ENCODE measurements at regions not wholly inside any gene's neighbourhood (a gene's known extent, or its start where the extent isn't known, plus 50 kb on each side); places are given as distances from the start of the nearest gene placed in this dataset.
"Not testable (repeated sequence)": the region's sequence is repeated elsewhere in the genome, so short reads cannot be mapped to it uniquely, and the experiment has no call there.

GRCh38 chr12:124218650-124219049 lies 76.2 kb upstream of the RFLNA start:
- DNase-seq (ENCODE audit: low read depth), result not testable (repeated sequence)

- DNase-seq (ENCODE audit: low read depth), result no peak
Observed at GRCh38 chr12:124222368-124223245, 72.3 kb upstream of the RFLNA start.

DNA sequence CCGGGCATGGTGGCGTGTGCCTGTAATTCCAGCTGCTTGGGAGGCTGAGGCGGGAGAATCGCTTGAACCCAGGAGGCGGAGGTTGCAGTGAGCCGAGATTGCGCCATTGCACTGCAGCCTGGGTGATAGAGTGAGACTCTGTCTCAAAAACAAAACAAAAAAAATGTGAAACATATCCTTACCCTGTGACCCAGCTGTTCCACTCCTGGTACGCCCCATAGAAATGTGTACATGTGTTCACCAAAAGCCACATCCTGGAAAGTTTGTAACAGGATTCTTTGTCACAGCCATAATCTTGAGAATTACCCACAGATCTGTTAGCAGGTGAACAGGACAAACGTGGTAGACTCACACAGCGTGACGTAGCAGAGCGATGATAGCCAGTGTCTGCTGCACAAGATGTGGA lies 71.2 kb upstream of the RFLNA start:
- peak; percentile 3 for DNase-seq (ENCODE audit: low read depth)

DNA sequence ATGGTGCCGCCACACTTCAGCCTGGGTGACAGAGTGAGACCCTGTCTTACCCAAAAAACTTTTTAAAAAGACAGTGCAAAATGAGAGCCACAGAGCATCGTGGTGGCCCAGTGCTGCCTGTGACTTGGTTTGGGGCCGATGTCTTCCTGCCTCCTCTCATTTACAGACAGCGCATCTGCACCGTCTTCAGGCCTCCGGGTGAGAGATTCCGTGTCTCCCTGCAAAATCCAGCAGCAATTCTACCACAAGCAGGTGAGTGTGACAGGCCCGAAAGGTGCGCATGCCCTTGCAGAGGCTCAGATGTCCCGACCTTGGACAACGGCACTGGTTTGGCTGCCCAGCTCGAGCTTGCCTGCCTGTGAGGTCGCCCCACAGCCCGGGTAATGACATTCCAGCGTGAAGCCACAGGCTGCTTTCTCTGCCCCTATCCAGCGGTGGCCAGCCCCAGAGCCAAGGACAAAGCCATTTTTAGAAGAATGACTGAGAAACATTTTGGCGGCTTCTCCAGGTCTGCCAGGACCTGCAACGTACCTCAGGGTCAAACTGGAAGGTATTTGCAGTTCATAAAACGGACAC lies 70.3 kb upstream of the RFLNA start:
- no peak for DNase-seq (ENCODE audit: low read depth)

DNA sequence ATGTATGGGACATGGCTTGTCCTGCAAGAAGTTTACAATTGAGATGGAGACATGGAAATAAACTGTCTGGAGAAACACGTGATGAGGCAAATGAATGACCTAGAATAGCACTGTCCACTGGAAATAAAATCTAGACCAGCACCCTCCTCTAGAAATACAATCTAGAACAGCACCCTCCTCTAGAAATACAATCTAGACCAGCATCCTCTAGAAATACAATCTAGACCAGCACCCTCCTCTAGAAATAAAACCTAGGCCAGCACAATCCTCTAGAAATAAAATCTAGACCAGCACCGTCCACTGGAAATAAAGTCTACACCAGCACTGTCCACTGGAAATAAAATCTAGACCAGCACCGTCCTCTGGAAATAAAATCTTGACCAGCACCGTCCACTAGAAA lies 69.2 kb upstream of the RFLNA start:
- no peak for DNase-seq (ENCODE audit: low read depth)

GRCh38 chr12:124227951-124228711 lies 66.8 kb upstream of the RFLNA start:
- DNase-seq (ENCODE audit: low read depth), result no peak

DNA sequence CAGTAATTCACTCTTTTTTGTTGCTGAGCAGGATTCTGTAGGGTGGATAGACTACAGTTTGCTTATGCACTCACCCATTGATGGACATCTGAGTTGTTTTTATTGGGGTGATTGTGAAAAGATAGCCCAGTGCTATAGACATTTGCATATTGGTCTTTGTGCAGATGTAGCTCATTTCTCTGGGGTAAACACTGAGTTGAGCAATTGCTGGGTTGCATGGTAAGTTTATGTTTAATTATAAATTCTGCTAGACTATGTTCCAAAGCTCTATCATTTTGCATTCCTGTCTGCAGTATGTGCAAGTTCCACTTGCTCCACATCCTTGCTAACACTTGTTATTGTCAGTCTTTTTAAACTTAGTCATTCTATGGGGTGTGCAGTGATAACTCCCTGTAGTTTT lies 65.4 kb upstream of the RFLNA start:
- no peak for DNase-seq (ENCODE audit: low read depth)

DNA sequence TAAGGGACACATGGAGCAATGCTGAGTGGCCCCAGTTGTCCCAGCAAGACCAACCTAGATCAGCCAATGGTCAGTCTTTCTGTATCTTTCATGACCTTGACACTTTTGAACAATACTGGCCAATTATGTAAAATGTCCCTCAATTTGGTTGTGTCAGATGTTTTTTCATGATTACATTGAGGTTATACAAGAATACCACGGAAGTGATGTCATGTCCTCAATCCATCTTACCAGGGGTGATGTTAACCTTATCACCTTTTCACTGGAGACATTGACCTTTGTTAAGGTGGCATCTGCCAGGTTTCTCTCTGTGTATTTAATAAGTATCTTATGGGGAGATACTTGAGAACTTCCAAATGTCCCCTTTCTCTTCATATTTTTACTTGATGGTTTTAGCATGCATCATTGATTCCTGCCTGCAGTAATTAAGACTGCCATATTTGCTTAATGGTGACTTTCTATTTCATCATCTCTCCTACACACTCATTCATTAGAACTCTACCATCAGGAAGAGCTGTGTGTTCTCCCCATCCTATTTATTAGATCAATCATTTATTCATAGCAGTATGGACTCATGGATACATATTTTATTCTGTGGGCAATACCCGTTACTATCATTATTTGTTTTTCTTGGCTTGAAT lies 64.7 kb upstream of the RFLNA start:
- no peak for DNase-seq (ENCODE audit: low read depth)

GRCh38 chr12:124230789-124231188 lies 64.1 kb upstream of the RFLNA start:
- DNase-seq (ENCODE audit: low read depth), result no peak

GRCh38 chr12:124231980-124232653 lies 62.8 kb upstream of the RFLNA start:
- no peak for DNase-seq (ENCODE audit: low read depth)

- no peak for DNase-seq (ENCODE audit: low read depth)
Observed at GRCh38 chr12:124232654-124232987, 62.3 kb upstream of the RFLNA start.

GRCh38 chr12:124233041-124233796 lies 61.7 kb upstream of the RFLNA start:
- DNase-seq (ENCODE audit: low read depth), result no peak

DNA sequence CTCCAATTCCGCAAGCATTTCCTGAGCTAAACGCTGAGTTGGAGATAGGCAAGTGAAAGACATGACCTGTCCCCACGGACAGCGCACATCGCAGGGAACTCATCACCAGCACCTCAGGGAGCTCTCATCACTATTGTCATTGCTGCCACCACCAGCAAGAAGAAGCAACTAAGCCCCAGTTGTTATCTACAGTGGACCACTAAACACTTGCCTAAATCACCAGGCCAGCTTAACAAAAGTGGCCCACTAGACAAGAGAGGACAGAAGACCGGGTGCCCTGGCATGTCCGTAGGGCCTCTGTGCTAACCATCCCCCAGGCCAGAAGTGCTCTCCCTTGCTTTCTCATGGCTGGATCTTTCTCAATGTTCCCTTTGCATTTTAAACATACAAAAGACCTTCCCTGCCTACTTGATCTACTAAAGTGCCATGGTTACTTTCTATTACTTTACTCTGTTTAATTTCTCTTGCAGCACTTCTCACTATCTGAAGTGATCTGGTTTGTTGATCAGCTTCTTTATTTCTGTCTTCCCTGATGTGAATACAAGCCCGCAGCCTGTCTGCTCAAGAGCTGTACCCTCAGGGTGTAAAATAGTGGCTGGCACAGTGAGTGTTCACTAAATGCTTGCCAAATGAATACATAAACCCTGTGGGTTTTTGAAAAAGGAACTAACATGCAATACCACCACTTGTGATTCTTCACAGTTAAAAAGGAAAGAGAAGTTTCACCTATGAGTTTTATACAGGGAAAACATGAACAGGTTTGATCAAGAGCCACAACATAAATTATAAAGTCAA lies 60.9 kb upstream of the RFLNA start:
- no peak for DNase-seq (ENCODE audit: low read depth)

GRCh38 chr12:124236625-124237031 lies 58.3 kb upstream of the RFLNA start:
- no peak for DNase-seq (ENCODE audit: low read depth)

DNA sequence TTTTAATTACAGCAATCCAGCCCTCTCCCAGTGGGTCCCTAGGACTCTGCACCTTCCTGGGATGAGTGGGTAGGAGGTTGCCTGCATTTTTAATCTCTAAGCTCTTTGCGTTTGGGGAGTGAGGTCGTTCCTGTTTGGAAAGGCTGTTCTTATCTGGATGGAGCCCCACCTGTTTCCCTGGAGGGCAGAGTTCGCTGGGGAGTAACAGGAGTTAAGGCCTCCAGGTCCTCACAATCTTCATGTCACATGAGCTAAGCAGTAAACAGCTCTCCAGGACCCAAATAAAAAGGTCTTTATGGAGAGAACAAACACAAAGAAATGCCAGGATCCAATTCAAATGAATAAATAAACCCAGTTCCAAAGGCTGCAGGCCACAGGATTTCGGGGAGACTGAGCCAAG lies 56.0 kb upstream of the RFLNA start:
- DNase-seq (ENCODE audit: low read depth), result no peak

GRCh38 chr12:124240493-124240892 lies 54.4 kb upstream of the RFLNA start:
- DNase-seq (ENCODE audit: low read depth), result no peak

- DNase-seq (ENCODE audit: low read depth), result no peak
Observed at GRCh38 chr12:124241776-124242528, 52.9 kb upstream of the RFLNA start.

DNA sequence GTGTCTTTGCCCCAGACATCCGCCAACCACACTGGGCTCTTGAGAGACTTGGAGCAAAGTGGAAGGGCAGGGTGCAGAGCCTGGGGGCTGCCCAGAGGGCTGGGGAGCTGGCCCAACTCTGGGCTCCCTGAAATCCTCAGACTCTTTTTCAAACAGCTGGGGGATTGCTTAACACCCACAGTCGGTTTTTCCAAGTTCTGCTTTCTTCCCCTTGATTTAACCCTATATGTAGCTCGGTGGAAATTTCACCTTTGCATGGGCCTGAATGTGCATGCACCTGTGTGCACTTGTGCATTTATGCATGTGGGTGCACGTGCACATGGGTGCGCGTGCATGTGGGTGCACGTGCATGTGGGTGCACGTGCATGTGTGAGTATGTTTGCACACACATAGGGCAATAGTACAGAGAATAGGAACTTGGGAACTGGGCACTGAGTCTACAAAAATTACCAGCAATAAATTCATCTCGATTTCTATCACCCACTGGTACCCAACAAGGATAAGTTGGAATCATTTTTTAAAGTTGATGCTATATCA lies 52.3 kb upstream of the RFLNA start:
- no peak for DNase-seq (ENCODE audit: low read depth)

- DNase-seq (ENCODE audit: low read depth), result no peak
Observed at GRCh38 chr12:124243936-124244335, 51.0 kb upstream of the RFLNA start.

Data from stimulated activated CD4-positive, alpha-beta T cell treated with anti-CD3 and anti-CD28 coated beads, Interleukin-2, amount 100 ng/mL, for 4 hours (primary cell).